GM13977 (cell line): ENCODE measurements at regions not wholly inside any gene's neighbourhood (a gene's known extent, or its start where the extent isn't known, plus 50 kb on each side); places are given as distances from the start of the nearest gene placed in this dataset.

Experiments
- DNase-seq: peaks from one replicate; pipeline ENCODE4 v3.0.0; 2012; ENCODE audit warnings: low spot score
- CTCF ChIP-seq: IDR thresholded peaks from 2 replicates; pipeline ENCODE4 v1.5.1; 2012; ENCODE audit warnings: mild to moderate bottlenecking, control low read depth; ENCODE audit not compliant: insufficient read depth; ENCODE audit errors: extremely low read depth, missing control alignments
- in situ Hi-C: fragments of 300-500 bp; cut with MboI; formaldehyde crosslinking; loops from one replicate; pipeline ENCODE4 v1.12.0; 2022; ENCODE audit warnings: low sequenced_read_pairs, low pct_unique_long_range_greater_than_20kb, mixed read lengths, inconsistent platforms; ENCODE audit not compliant: unreplicated experiment

GRCh38 chr1:30194741-30195423 lies 528.5 kb downstream of the MATN1 start:
- TF ChIP-seq CTCF = no peak
- in situ Hi-C loops = no loop called here
- no peak for DNase-seq

GRCh38 chr1:30194046-30194619 lies 529.3 kb downstream of the MATN1 start:
- in situ Hi-C loops = no loop called here
- DNase-seq = no peak
- no peak for TF ChIP-seq CTCF

DNA sequence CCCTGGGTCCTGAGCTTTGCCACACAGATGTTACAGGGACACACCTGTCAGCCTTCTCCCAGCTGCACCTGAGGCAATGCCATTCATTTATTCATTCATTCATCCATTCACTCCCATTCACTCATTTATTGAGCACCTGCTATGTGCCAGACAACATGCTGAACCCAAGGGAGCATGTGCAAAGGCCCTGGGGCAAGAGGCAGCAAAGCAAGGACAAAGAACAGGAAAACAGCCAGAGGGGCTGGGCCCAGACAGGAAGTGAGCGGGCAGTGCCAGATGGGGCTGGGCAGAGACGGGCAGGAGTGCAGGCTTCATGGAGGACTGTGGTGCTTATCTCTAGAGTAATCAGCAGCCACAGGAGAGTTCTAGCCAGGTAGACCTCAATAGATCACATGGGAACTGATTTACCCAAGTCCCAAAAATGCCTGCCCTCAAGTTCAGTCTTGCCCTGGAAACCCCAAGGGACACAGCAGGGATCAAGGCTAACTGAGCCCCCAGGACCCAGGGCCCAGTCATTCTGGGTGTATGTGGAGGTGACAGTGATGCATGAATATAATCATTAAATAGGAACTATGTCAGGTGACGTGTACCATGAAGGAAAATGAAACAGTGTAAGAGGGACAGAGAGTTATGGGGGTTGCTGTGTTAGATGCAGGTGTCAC lies 530.3 kb downstream of the MATN1 start:
- in situ Hi-C loops = no loop called here
- no peak for DNase-seq
- no peak for TF ChIP-seq CTCF

DNA sequence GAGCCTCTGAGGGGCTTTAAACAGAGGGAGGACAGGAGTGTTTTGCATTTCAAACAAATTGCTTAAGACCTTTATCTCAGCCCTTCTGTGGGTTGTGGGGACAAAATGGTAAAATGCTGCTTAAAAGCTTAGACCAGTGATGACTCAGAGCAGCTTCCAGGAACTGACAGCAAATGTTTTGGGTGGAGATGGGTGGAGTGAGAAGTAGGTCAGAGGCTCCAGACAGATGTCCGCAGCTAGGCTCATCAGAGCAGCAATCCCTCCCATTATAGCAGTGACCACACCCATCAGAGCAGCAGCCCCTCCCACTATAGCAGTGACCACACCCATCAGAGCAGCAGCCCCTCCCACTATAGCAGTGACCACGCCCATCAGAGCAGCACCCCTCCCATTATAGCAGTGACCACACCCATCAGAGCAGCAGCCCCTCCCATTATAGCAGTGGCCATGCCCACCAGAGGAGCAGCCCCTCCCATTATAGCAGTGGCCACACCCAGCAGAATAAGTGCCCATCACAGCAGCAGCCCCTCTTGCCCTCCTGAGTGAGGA lies 532.2 kb downstream of the MATN1 start:
- no peak for TF ChIP-seq CTCF
- DNase-seq = no peak
- in situ Hi-C loops = no loop called here

- in situ Hi-C loops = no loop called here
- no peak for TF ChIP-seq CTCF
- no peak for DNase-seq
These were observed 532.8 kb downstream of the MATN1 start for GRCh38 chr1:30190511-30191153.

DNA sequence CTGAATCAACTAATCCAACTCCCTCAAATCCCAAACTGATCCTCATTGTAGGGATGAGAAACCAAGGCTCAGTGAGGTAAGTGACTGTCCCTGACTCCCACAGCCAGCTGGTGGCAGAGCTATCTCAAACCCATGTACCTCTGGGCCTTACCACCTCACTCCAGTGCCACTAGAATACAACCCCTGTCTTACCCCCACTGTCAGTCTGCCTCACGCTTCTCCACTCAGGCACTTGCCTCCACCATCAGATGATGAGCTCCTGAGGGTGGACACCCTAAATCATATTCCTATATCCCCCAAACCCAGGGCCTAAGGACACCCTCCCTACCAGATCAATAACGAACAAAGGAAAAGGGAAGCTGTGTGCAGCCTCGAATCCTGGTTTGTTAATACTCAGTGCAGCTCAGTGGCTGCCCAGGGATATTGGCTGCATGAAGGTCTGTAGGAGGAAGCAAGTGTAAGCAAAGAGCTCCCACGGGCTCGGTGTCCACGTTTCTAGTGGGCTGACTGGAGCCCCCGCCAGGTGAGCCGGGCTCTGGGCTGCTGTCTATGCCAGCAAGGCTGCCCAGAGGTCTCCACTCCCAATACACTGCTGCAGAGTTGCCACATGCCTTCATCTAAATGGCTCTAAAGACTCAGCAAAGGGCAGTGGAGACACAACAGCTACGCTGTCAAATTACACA lies 533.4 kb downstream of the MATN1 start:
- TF ChIP-seq CTCF = no peak
- in situ Hi-C loops = no loop called here
- DNase-seq = no peak
